ENCODE measurements at regions not wholly inside any gene's neighbourhood (a gene's known extent, or its start where the extent isn't known, plus 50 kb on each side); places are given as distances from the start of the nearest gene placed in this dataset.
A peak's percentile ranks its signal among the peaks of the same experiment; 100 is the strongest.

DNA sequence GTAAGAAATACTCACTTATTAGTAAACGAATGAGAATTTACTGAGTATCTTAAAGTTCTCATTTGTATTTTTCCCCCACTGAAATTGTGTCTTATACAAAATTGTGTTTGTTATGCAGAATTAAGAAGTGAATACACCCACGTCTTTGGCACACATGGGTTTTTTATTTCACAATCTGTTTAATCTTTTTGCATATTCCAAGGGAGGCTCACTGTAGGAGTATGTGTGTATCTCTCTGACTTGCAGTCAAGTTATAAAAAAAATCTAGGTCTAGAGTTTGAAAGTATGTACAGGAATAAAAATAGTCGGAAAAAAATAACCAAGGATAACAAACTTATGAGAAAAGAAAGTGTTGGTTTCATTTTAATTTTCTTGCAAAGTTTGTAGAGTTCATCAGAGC is 255.2 kb downstream of the PDCD6IP start:
- no peak overlapping the region for H3K27ac Mint-ChIP-seq
- Histone ChIP-seq H3K4me1 (ENCODE audit: insufficient read depth) (no peaks in the 10 kb centered on the region), H3K9me2 (ENCODE audit: insufficient read depth) (no peaks in the 10 kb centered on the region), H3K36me3 (ENCODE audit: insufficient read depth) (no peaks in the 10 kb centered on the region), H3K27me3 (ENCODE audit: insufficient read depth) (no peaks in the 10 kb centered on the region), H4K20me1 (replicated peaks; ENCODE audit: insufficient read depth) (no peaks in the 10 kb centered on the region), H2AFZ (no peak overlapping the region), H3K4me2 (no peak overlapping the region), H3F3A (replicated peaks; ENCODE audit: low read depth) (no peaks in the 10 kb centered on the region), H3K27ac (ENCODE audit: low read depth) (no peak overlapping the region), H3K79me2 (replicated peaks; ENCODE audit: insufficient read depth) (no peaks in the 10 kb centered on the region), H3K4me3 (no peak overlapping the region)
- H3K27me3 Mint-ChIP-seq (ENCODE audit: insufficient read depth, low read depth, poor library complexity), result no peaks in the 10 kb centered on the region
- 0 out of 3 replicates have a peak, but pooled peaks cover 3% of the 10 kb centered on the region for H3K4me1 Mint-ChIP-seq
- no peak for DNase-seq (ENCODE audit: low spot score)
- H3K4me3 Mint-ChIP-seq, result no peak overlapping the region
- ATAC-seq, result no peak
- no peaks in the 10 kb centered on the region for H3K36me3 Mint-ChIP-seq (ENCODE audit: low read depth)
- H3K9me3 Mint-ChIP-seq, result no peaks in the 10 kb centered on the region
- TF ChIP-seq EZH2 (IDR thresholded peaks at IDR 0.05; ENCODE audit: low read depth, unreplicated experiment) (no peak), POLR2AphosphoS5 (IDR thresholded peaks at IDR 0.05; ENCODE audit: low read depth) (no peak), JUNB (IDR thresholded peaks at IDR 0.05; ENCODE audit: unreplicated experiment) (no peak), STAT1 (IDR thresholded peaks at IDR 0.05; ENCODE audit: unreplicated experiment) (no peak)
- TF ChIP-seq, protein P1, sequence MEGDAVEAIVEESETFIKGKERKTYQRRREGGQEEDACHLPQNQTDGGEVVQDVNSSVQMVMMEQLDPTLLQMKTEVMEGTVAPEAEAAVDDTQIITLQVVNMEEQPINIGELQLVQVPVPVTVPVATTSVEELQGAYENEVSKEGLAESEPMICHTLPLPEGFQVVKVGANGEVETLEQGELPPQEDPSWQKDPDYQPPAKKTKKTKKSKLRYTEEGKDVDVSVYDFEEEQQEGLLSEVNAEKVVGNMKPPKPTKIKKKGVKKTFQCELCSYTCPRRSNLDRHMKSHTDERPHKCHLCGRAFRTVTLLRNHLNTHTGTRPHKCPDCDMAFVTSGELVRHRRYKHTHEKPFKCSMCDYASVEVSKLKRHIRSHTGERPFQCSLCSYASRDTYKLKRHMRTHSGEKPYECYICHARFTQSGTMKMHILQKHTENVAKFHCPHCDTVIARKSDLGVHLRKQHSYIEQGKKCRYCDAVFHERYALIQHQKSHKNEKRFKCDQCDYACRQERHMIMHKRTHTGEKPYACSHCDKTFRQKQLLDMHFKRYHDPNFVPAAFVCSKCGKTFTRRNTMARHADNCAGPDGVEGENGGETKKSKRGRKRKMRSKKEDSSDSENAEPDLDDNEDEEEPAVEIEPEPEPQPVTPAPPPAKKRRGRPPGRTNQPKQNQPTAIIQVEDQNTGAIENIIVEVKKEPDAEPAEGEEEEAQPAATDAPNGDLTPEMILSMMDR (conservative IDR thresholded peaks at IDR 0.05; ENCODE audit: low read depth in 2 of 2), result no peak

DNA sequence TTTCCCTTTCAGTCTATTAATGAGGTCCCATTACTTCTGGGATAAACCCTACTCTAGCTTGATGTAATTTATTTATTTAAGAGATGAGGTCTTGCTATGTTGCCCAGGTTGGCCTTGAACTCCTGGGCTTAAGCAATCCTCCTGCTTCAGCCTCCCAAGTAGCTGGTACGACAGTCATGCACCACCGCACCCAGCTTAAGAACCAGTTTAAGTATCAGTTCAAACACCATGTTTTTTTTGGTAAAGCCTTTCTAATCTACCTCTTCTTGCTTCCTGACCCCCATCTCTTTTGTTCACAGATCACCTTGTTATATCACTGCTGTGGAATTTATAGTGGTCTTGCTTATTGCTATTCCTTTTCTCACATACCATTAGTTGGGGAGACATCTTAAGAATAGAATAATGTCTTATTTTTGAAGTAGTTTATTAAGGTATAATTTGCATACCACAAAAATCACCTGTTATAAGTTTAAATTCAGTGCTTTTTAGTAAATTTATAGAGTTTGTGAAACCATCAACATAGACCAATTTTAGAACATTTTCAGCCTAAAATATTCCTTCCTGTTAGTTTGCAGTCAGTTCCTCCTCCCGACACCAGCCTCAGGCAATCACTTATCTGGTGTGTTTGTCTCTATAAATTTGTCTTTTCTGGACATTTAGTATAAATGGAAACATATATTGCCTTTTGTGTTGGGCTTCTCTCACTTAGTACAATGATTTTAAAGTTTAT is 257.9 kb downstream of the PDCD6IP start:
- Mint-ChIP-seq H3K27ac (no peak overlapping the region), H3K4me3 (no peak overlapping the region), H3K36me3 (ENCODE audit: low read depth) (peaks cover 3% of the 10 kb centered on the region; the same call in 1 of the 3 replicates), H3K27me3 (ENCODE audit: insufficient read depth, low read depth, poor library complexity) (no peaks in the 10 kb centered on the region), H3K4me1 (0 out of 3 replicates have a peak, but pooled peaks cover 3% of the 10 kb centered on the region), H3K9me3 (peaks cover 12% of the 10 kb centered on the region)
- Histone ChIP-seq H2AFZ (peak overlapping the region; percentile 65; the same call in 1 of the 2 replicates), H3K4me3 (no peak overlapping the region), H3K79me2 (replicated peaks; ENCODE audit: insufficient read depth) (no peaks in the 10 kb centered on the region), H3K4me1 (ENCODE audit: insufficient read depth) (no peaks in the 10 kb centered on the region), H3F3A (replicated peaks; ENCODE audit: low read depth) (no peaks in the 10 kb centered on the region), H3K27me3 (ENCODE audit: insufficient read depth) (no peaks in the 10 kb centered on the region), H3K4me2 (no peak overlapping the region), H3K36me3 (ENCODE audit: insufficient read depth) (no peaks in the 10 kb centered on the region), H4K20me1 (replicated peaks; ENCODE audit: insufficient read depth) (no peaks in the 10 kb centered on the region), H3K27ac (ENCODE audit: low read depth) (no peak overlapping the region), H3K9me2 (ENCODE audit: insufficient read depth) (no peaks in the 10 kb centered on the region)
- TF ChIP-seq, protein P2, sequence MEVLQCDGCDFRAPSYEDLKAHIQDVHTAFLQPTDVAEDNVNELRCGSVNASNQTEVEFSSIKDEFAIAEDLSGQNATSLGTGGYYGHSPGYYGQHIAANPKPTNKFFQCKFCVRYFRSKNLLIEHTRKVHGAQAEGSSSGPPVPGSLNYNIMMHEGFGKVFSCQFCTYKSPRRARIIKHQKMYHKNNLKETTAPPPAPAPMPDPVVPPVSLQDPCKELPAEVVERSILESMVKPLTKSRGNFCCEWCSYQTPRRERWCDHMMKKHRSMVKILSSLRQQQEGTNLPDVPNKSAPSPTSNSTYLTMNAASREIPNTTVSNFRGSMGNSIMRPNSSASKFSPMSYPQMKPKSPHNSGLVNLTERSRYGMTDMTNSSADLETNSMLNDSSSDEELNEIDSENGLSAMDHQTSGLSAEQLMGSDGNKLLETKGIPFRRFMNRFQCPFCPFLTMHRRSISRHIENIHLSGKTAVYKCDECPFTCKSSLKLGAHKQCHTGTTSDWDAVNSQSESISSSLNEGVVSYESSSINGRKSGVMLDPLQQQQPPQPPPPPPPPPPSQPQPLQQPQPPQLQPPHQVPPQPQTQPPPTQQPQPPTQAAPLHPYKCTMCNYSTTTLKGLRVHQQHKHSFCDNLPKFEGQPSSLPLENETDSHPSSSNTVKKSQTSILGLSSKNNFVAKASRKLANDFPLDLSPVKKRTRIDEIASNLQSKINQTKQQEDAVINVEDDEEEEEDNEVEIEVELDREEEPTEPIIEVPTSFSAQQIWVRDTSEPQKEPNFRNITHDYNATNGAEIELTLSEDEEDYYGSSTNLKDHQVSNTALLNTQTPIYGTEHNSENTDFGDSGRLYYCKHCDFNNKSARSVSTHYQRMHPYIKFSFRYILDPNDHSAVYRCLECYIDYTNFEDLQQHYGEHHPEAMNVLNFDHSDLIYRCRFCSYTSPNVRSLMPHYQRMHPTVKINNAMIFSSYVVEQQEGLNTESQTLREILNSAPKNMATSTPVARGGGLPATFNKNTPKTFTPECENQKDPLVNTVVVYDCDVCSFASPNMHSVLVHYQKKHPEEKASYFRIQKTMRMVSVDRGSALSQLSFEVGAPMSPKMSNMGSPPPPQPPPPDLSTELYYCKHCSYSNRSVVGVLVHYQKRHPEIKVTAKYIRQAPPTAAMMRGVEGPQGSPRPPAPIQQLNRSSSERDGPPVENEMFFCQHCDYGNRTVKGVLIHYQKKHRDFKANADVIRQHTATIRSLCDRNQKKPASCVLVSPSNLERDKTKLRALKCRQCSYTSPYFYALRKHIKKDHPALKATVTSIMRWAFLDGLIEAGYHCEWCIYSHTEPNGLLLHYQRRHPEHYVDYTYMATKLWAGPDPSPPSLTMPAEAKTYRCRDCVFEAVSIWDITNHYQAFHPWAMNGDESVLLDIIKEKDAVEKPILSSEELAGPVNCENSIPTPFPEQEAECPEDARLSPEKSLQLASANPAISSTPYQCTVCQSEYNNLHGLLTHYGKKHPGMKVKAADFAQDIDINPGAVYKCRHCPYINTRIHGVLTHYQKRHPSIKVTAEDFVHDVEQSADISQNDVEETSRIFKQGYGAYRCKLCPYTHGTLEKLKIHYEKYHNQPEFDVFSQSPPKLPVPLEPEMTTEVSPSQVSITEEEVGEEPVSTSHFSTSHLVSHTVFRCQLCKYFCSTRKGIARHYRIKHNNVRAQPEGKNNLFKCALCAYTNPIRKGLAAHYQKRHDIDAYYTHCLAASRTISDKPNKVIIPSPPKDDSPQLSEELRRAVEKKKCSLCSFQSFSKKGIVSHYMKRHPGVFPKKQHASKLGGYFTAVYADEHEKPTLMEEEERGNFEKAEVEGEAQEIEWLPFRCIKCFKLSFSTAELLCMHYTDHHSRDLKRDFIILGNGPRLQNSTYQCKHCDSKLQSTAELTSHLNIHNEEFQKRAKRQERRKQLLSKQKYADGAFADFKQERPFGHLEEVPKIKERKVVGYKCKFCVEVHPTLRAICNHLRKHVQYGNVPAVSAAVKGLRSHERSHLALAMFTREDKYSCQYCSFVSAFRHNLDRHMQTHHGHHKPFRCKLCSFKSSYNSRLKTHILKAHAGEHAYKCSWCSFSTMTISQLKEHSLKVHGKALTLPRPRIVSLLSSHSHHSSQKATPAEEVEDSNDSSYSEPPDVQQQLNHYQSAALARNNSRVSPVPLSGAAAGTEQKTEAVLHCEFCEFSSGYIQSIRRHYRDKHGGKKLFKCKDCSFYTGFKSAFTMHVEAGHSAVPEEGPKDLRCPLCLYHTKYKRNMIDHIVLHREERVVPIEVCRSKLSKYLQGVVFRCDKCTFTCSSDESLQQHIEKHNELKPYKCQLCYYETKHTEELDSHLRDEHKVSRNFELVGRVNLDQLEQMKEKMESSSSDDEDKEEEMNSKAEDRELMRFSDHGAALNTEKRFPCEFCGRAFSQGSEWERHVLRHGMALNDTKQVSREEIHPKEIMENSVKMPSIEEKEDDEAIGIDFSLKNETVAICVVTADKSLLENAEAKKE (CRISPR knock-in tag; IDR thresholded peaks at IDR 0.05), result no peak
- TF ChIP-seq NANOG (IDR thresholded peaks at IDR 0.05; ENCODE audit: borderline replicate concordance) (no peak), CREB1 (CRISPR knock-in tag; IDR thresholded peaks at IDR 0.05; ENCODE audit: low read depth) (no peak), ZNF114 (CRISPR knock-in tag; IDR thresholded peaks at IDR 0.05) (no peak), POLR2AphosphoS5 (IDR thresholded peaks at IDR 0.05; ENCODE audit: low read depth) (no peak)
- ATAC-seq, result no peak
- DNase-seq (ENCODE audit: low spot score), result no peak

Data from GM23338 (cell line).